22Rv1 (cell line): ENCODE measurements at regions not wholly inside any gene's neighbourhood (a gene's known extent, or its start where the extent isn't known, plus 50 kb on each side); places are given as distances from the start of the nearest gene placed in this dataset.

ENCODE experiments used
- H3K27ac ChIP-seq: fragments of 450-650 bp; 2 replicates; pipeline ENCODE4 v1.5.1; 2017
- ZFX ChIP-seq: fragments of 450-650 bp; IDR thresholded peaks from 2 replicates; pipeline ENCODE4 v1.6.1; 2017; ENCODE audit warnings: antibody characterized with exemption, borderline replicate concordance
- TF ChIP-seq, protein P1 (sequence below): fragments of 450-650 bp; IDR thresholded peaks from 2 replicates; pipeline ENCODE4 v1.5.1; 2017; ENCODE audit warnings: mild to moderate bottlenecking

DNA sequence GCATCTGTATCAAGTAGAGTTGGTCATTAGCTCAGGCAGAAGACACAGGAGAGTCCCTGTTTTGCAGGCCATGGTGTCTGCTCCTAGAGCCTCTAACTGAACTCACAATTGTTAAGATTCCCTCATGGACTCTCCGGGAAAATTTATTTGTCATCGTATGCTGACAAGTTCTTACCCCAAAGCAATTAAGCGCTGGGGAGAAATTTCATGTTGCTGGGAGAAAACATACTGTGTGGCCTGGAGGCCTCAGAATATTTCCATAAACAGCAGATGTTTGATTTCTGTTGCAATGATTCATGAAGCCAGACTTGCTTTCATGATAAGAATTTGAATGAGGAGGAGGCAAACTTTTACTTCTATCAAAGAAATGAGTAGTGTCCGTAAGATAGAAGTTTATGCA, 583.2 kb downstream of the GATA3 start:
- H3K27ac ChIP-seq = no peak overlapping the region
- no peak for TF ChIP-seq ZFX
- TF ChIP-seq, protein P1, sequence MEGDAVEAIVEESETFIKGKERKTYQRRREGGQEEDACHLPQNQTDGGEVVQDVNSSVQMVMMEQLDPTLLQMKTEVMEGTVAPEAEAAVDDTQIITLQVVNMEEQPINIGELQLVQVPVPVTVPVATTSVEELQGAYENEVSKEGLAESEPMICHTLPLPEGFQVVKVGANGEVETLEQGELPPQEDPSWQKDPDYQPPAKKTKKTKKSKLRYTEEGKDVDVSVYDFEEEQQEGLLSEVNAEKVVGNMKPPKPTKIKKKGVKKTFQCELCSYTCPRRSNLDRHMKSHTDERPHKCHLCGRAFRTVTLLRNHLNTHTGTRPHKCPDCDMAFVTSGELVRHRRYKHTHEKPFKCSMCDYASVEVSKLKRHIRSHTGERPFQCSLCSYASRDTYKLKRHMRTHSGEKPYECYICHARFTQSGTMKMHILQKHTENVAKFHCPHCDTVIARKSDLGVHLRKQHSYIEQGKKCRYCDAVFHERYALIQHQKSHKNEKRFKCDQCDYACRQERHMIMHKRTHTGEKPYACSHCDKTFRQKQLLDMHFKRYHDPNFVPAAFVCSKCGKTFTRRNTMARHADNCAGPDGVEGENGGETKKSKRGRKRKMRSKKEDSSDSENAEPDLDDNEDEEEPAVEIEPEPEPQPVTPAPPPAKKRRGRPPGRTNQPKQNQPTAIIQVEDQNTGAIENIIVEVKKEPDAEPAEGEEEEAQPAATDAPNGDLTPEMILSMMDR = no peak

DNA sequence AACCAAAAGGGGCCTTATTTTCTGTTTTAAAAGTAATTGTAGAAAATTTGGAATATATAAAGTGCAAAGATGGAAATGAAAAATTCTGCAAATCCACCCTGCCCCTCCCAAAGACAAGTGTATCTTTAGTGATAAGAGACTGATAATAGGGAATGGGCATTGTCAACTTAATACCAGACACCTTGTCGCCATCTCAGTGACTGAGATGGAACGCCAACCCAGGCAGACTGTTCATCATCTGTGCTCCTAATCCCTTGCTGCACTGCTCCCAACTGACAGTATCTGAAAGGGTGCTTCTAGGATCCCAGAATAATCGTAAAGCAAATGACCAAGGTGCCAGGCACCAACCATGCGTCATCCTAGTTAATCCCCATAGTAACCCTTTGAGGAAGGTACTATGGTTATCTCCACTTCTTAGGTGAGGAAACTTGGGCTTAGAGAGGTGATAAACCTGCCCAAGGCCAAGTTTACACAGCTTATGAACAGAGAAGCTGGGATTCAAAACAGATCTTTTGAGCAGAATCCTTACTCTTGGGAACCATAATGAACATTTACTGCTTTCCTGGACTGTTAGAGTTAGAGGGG, 583.7 kb downstream of the GATA3 start:
- H3K27ac ChIP-seq = no peak overlapping the region
- TF ChIP-seq, protein P1 = no peak
- no peak for TF ChIP-seq ZFX

DNA sequence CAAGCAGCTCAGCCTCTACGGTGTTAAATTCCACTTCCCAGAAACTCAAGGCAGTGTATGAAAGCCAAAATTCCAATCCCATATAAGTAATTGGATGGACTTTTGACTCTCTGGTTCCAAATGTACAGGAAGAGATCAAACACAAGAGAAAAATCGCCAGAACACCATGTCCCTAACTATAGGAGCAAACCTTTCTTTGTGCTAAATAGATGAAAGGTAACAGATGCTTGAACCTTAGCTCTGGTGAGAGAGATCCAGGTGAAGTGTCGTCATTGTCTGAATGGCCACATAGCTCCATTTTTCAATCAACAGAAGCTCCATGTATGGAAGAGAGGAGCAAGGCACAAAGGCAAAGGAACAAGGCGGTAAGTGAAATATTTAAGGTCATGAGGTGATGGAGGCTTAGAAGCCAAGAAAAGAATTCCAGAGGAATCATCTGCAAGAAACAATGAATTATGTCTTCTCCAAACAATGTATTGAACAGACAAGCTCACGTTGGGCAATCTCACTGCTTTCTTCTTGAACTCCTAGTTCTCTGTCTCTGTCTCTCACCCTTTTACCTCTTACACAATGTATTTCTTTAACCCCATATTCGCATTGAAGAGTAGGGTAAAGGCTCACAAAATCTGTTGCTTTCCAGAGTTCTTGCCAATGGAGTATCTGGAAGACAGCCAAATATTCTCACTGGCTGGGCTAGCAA, 585.1 kb downstream of the GATA3 start:
- no peak overlapping the region for H3K27ac ChIP-seq

DNA sequence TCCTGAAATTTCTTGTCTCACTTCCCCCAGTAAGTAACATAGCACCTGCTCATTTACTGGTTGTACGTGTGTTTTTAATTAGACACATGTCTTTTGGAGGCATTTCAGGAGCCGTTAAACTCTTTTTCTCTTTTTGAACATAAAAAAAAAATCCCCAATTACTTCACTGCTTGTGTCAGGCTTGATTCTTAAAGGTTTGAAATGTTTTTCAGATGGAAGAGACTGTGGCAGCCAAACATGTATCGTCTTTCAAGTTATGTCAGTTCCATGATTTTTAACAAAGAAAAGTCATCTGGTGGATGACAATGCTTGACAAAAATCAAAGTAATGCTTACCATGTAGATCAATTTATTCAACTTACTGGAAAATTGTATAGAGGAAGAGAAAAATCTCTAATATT, 585.8 kb downstream of the GATA3 start:
- H3K27ac ChIP-seq = no peak overlapping the region
- TF ChIP-seq, protein P1 = no peak
- TF ChIP-seq ZFX = no peak

More for the DNA sequence above, 585.1 kb downstream of the GATA3 start:
- TF ChIP-seq, protein P1 = no peak
- TF ChIP-seq ZFX = no peak

DNA sequence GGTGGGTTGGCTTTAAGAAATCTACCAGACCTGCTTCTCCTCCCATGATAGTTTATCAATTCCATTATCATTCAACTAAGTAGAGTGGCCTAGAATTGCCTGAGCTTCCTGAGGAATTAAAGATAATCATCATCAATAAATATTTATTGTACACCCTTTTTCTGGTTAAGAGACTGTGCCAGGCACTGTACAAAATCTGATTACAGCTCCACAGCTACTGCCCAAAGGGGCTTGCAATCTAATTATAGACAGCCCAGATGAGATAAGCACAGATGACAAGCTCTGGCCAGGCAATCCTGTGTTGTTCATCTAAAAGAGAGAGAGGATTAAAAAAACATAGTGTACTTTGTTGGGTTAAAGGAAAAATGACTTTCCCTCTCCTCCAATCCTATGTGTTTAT, 586.4 kb downstream of the GATA3 start:
- TF ChIP-seq, protein P1 = no peak
- TF ChIP-seq ZFX = no peak
- no peak overlapping the region for H3K27ac ChIP-seq

DNA sequence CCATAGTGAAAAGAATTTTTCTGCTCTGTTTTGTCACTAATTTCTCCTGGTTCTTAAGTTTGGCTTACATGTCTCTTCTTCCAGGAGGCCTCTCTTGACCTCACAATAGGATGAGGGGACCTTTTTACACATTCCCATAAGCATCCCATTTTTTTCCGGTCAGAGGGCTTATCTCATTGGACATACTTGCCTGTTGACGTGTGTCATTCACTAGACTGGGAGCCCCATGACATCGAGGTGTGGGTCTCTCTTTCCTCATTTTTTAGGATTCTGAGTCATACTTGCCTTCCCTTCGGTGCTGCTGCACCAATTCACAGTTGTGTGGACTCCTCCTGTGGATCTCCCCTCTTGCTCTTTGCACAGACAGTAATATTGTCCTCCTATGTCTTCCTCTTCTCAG, 601.8 kb downstream of the GATA3 start:
- no peak overlapping the region for H3K27ac ChIP-seq

DNA sequence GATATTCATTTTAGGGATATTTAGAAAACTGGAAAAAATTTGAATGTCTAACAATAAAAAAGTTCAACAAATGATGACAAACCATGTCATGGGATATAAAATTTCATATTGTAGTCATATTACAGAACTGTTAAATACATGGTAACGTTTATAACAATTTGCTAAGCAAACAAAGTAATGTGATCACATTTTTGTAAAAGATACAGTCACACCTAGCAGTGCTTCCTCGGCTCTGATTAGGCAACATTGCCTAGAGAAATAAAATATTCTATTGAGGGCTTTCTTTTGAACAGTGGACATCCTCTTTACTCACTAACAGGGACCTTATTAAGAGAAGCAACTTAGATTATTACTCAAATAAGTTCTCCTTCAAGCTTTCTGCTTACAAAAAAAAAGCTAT, 605.5 kb downstream of the GATA3 start:
- no peak for TF ChIP-seq ZFX
- TF ChIP-seq, protein P1 = no peak
- H3K27ac ChIP-seq = no peak overlapping the region

More for the DNA sequence above, 601.8 kb downstream of the GATA3 start:
- TF ChIP-seq, protein P1 = no peak
- TF ChIP-seq ZFX = no peak
